HEK293 (cell line): ENCODE measurements at regions not wholly inside any gene's neighbourhood (a gene's known extent, or its start where the extent isn't known, plus 50 kb on each side); places are given as distances from the start of the nearest gene placed in this dataset.

Experiments used
- CTCF ChIP-seq: fragments of 450-650 bp; formaldehyde crosslinking; IDR thresholded peaks from 2 replicates; pipeline ENCODE4 v1.5.1; 2016; ENCODE audit warnings: missing biosample characterization, missing genetic modification characterization
- ELK4 ChIP-seq: IDR thresholded peaks from 2 replicates; pipeline ENCODE4 v1.6.1; 2011; ENCODE audit warnings: mild to moderate bottlenecking, low read depth, low read length, borderline replicate concordance
- GLIS1 ChIP-seq: fragments of 450-650 bp; formaldehyde crosslinking; IDR thresholded peaks from 2 replicates; pipeline ENCODE4 v1.5.1; 2016; ENCODE audit warnings: missing biosample characterization, missing genetic modification characterization
- KLF16 ChIP-seq: fragments of 450-650 bp; formaldehyde crosslinking; IDR thresholded peaks from 2 replicates; pipeline ENCODE4 v1.5.1; 2017; ENCODE audit warnings: missing biosample characterization, missing genetic modification characterization
- KLF17 ChIP-seq: fragments of 450-650 bp; formaldehyde crosslinking; IDR thresholded peaks from 2 replicates; pipeline ENCODE4 v1.5.1; 2016; ENCODE audit warnings: missing biosample characterization, missing genetic modification characterization
- ZBTB44 ChIP-seq: fragments of 450-650 bp; IDR thresholded peaks from 2 replicates; pipeline ENCODE4 v1.5.1; 2018; ENCODE audit warnings: missing biosample characterization, mild to moderate bottlenecking, missing genetic modification characterization
- ZNF121 ChIP-seq: fragments of 450-650 bp; formaldehyde crosslinking; IDR thresholded peaks from 2 replicates; pipeline ENCODE4 v1.5.1; 2016; ENCODE audit warnings: missing biosample characterization, missing genetic modification characterization
- ZNF292 ChIP-seq: fragments of 450-650 bp; formaldehyde crosslinking; IDR thresholded peaks from 2 replicates; pipeline ENCODE4 v1.5.1; 2016; ENCODE audit warnings: low read depth, missing biosample characterization, missing genetic modification characterization, borderline replicate concordance
- ZNF473 ChIP-seq: fragments of 450-650 bp; formaldehyde crosslinking; IDR thresholded peaks from 2 replicates; pipeline ENCODE4 v1.5.1; 2017; ENCODE audit warnings: missing biosample characterization, missing genetic modification characterization
- ZNF513 ChIP-seq: fragments of 450-650 bp; IDR thresholded peaks from 2 replicates; pipeline ENCODE4 v1.5.1; 2018; ENCODE audit warnings: missing biosample characterization, missing genetic modification characterization
- ZNF548 ChIP-seq: fragments of 450-650 bp; formaldehyde crosslinking; IDR thresholded peaks from 2 replicates; pipeline ENCODE4 v1.5.1; 2016; ENCODE audit warnings: missing biosample characterization, missing genetic modification characterization
- ZNF561 ChIP-seq: fragments of 450-650 bp; IDR thresholded peaks from 2 replicates; pipeline ENCODE4 v1.5.1; 2018; ENCODE audit warnings: missing biosample characterization, missing genetic modification characterization, borderline replicate concordance

- no peak for TF ChIP-seq ZNF121 (tag by site-specific recombination)
- no peak for TF ChIP-seq KLF16
- TF ChIP-seq CTCF, result no peak
- TF ChIP-seq ZBTB44 (tag by site-specific recombination), result no peak
- no peak for TF ChIP-seq ZNF473 (tag by site-specific recombination)
- no peak for TF ChIP-seq ZNF292 (tag by site-specific recombination)
- no peak for TF ChIP-seq ZNF548 (tag by site-specific recombination)
- no peak for TF ChIP-seq ZNF561
- TF ChIP-seq GLIS1 (tag by site-specific recombination), result no peak
- TF ChIP-seq ZNF513 (tag by site-specific recombination), result no peak
- TF ChIP-seq ELK4, result no peak
- TF ChIP-seq KLF17 (tag by site-specific recombination), result no peak
Measured at GRCh38 chr12:19938491-19938890, 429.8 kb upstream of the PDE3A start.
